Activated T-helper 17 cell treated with anti-CD3 and anti-CD28 coated beads, Interleukin-2, amount 50 U/mL, for 72 hours (primary cell): ENCODE measurements at regions not wholly inside any gene's neighbourhood (a gene's known extent, or its start where the extent isn't known, plus 50 kb on each side); places are given as distances from the start of the nearest gene placed in this dataset.

Source experiments
- ATAC-seq: fragments of 150-1000 bp; cut with Tn5 transposase; replicated peaks from 2 replicates; pipeline ENCODE4 v1.10.0; 2021; ENCODE audit warnings: mild to moderate bottlenecking, moderate library complexity
- H3K27ac Mint-ChIP-seq: one replicate; pipeline ENCODE4 v1.8.0; 2022; ENCODE audit warnings: mixed read lengths
- H3K27me3 Mint-ChIP-seq: one replicate; pipeline ENCODE4 v1.8.0; 2022; ENCODE audit warnings: mixed read lengths
- H3K36me3 Mint-ChIP-seq: one replicate; pipeline ENCODE4 v1.8.0; 2022; ENCODE audit warnings: low read depth, mild to moderate bottlenecking, mixed read lengths
- H3K4me1 Mint-ChIP-seq: one replicate; pipeline ENCODE4 v1.8.0; 2022; ENCODE audit warnings: mixed read lengths
- H3K4me3 Mint-ChIP-seq: one replicate; pipeline ENCODE4 v1.8.0; 2022; ENCODE audit warnings: mild to moderate bottlenecking, mixed read lengths
- H3K9me3 Mint-ChIP-seq: one replicate; pipeline ENCODE4 v1.8.0; 2022; ENCODE audit warnings: mixed read lengths

DNA sequence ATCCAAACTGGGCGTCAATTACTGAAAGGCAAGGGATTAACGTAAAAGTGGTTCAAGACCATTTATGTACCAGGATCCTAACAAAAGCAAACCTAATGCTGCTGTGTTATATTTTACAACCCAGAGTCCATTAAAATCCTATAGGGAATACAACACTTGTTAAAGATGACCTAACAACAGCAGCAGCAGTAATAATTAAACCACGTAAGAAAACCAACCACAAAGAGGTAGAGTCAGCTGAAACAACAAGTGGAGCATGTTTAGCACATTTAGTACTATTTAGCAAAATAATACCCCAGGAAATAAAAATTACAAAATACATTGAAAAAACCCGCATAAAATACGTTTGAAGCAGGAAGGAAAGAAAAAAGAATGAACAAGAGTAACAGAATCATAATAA lies 82.1 kb upstream of the AGBL1 start:
- Mint-ChIP-seq H3K27me3 (peaks cover 3% of the 10 kb centered on the region), H3K4me3 (no peak overlapping the region), H3K27ac (no peak overlapping the region), H3K9me3 (peaks cover 8% of the 10 kb centered on the region), H3K36me3 (no peaks in the 10 kb centered on the region), H3K4me1 (no peaks in the 10 kb centered on the region)
- no peak for ATAC-seq

DNA sequence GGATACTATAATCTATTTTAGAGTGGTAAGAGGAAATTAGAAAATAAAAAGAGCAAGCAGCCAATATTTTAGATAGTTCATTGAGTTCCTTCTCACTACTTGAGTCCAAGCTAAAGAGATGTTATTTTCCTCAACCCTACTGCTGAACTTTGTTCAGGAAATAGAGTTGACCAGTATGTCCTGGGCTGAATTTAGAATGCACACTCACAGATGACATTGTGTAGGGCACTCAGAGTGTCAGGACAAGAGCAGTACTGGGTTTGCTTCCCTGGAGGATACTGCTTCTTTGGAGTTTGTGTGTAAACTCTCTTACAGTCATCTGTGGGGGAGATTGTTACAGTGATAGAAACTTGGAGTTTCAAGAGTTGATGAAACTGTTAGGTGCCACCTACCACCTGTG lies 80.0 kb upstream of the AGBL1 start:
- Mint-ChIP-seq H3K36me3 (no peaks in the 10 kb centered on the region), H3K4me1 (no peaks in the 10 kb centered on the region), H3K4me3 (no peak overlapping the region), H3K27ac (no peak overlapping the region), H3K9me3 (peaks cover 6% of the 10 kb centered on the region), H3K27me3 (peaks cover 12% of the 10 kb centered on the region)
- ATAC-seq, result no peak

DNA sequence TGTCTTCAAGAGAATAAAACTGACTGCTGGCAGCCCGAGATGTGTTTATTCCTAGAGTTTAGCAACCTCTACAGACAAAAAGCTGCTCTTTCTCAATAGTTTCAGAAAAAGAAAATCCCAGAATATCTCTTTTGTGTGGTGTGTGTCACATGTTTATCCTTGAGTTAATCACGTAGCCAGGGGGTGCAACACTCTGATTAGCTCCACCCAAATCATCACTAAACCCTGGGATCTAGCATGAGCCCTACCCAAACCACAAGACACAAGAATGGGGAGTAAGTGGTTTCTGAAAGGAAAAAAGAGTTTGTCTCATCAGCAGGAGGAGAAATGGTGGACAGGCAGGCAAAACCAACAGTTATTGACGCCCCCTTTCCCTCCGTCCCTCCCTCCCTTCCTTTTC lies 78.5 kb upstream of the AGBL1 start:
- Mint-ChIP-seq H3K36me3 (no peaks in the 10 kb centered on the region), H3K27me3 (peaks cover 12% of the 10 kb centered on the region), H3K4me3 (no peak overlapping the region), H3K27ac (no peak overlapping the region), H3K9me3 (no peaks in the 10 kb centered on the region), H3K4me1 (no peaks in the 10 kb centered on the region)
- ATAC-seq, result no peak

DNA sequence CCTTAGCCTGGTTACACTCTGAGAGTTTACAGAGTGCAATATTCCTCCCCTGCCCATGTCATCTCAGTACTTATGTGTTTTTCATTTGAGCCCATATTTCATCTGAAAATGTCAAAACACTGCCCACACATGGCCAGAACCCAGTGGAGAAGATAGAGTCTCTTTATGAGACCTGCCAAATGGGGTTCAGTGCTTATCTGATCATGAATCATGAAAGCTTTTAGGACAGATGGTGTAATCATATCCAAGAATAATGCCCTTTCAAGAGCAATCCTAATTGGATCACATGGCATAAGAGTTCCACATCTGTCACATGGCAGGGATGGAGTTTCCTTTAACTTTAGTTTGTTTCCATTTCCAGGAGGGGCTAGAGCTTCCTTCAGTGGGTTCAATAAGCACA lies 77.2 kb upstream of the AGBL1 start:
- no peaks in the 10 kb centered on the region for H3K4me1 Mint-ChIP-seq
- no peaks in the 10 kb centered on the region for H3K9me3 Mint-ChIP-seq

DNA sequence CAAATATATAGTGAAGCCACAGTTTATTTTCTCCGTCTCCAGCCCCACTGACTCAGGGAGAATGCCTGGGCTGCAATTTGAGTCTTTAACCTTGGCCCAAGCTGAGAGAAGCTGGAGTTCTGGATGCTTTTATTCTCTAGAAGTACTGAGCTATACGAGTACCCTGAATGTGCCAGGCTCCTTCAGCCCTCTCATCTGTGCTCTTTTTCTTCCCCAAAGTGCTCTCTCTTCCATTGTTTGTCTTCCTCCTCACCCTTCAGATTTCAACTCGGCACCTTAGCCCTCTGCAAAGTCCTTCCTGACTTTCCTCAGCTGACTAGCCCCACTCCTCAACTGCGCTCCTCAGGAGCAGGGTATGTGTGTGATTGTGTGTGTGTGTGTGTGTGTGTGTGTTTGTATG lies 75.6 kb upstream of the AGBL1 start:
- no peak for ATAC-seq
- peaks cover 8% of the 10 kb centered on the region for H3K27me3 Mint-ChIP-seq
- H3K4me1 Mint-ChIP-seq, result no peaks in the 10 kb centered on the region
- H3K4me3 Mint-ChIP-seq, result no peak overlapping the region
- no peaks in the 10 kb centered on the region for H3K9me3 Mint-ChIP-seq
- H3K27ac Mint-ChIP-seq, result no peak overlapping the region
- no peaks in the 10 kb centered on the region for H3K36me3 Mint-ChIP-seq

More for the DNA sequence above, 77.2 kb upstream of the AGBL1 start:
- Mint-ChIP-seq H3K27ac (no peak overlapping the region), H3K27me3 (peaks cover 12% of the 10 kb centered on the region), H3K36me3 (no peaks in the 10 kb centered on the region), H3K4me3 (no peak overlapping the region)
- ATAC-seq, result no peak

DNA sequence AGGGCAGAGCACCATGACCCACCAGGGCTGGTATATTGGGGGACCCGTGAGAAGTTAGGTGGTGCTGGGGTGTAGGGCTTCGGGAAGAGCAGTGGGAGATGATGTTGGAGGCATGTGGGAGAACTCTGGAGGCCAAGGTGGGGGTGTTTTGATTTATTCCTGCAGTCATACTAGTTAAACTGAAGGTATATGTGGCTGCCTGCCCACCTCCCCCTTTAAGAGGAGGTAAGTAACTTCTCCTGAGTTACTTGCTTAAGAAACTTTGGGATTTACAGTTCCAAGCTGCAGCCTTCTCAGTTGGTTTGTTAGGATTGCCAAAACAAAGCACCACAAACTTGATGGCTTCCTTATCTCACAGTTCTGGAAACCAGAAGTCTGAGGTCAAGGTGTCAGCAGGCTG lies 73.1 kb upstream of the AGBL1 start:
- Mint-ChIP-seq H3K27ac (no peak overlapping the region), H3K27me3 (peaks cover 8% of the 10 kb centered on the region), H3K4me3 (no peak overlapping the region), H3K36me3 (no peaks in the 10 kb centered on the region), H3K4me1 (no peaks in the 10 kb centered on the region), H3K9me3 (no peaks in the 10 kb centered on the region)
- no peak for ATAC-seq

DNA sequence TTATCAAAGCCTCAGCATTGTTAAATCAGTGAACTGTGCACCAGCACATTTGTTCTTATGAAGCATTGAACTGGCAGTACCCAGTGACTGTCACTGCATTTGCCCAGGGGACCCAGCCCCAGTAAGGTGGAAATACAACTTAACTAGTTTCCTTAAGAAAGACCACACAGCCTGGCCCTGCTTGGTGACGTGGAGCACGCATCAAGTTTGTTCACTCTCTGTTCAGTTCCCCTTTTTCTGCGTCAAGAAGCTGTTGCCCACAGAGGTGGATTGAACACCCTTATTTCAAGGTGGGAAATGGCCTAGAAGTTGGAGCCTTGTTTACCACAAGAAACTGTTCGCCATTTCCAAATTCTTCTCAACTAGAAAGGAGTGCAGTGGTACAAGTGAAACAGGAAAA lies 69.9 kb upstream of the AGBL1 start:
- Mint-ChIP-seq H3K36me3 (no peaks in the 10 kb centered on the region), H3K27ac (no peak overlapping the region), H3K27me3 (no peaks in the 10 kb centered on the region), H3K9me3 (no peaks in the 10 kb centered on the region), H3K4me1 (no peaks in the 10 kb centered on the region), H3K4me3 (no peak overlapping the region)
- no peak for ATAC-seq

DNA sequence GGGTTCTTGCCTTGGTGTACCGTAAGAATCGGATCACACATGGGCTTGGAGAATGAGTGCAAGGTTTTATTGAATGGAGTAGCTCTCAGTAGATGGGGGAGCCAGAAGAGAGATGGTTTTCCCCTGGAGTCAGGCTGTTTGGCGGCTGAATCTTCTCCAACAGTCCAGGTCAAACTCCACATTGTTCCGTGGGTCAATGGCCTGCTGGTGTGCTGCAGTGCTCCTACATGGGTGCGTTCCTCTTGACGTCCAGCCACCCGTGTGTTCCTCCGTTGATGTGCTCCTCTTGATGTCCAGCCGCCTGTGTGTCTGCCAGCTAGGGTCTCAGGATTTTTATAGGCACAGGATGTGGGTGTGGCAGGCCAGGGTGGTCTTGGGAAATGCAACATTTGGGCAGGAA lies 69.3 kb upstream of the AGBL1 start:
- H3K9me3 Mint-ChIP-seq, result no peaks in the 10 kb centered on the region
- no peaks in the 10 kb centered on the region for H3K36me3 Mint-ChIP-seq
- H3K27me3 Mint-ChIP-seq, result no peaks in the 10 kb centered on the region
- H3K4me3 Mint-ChIP-seq, result no peak overlapping the region
- no peak overlapping the region for H3K27ac Mint-ChIP-seq
- no peaks in the 10 kb centered on the region for H3K4me1 Mint-ChIP-seq
- ATAC-seq, result no peak

DNA sequence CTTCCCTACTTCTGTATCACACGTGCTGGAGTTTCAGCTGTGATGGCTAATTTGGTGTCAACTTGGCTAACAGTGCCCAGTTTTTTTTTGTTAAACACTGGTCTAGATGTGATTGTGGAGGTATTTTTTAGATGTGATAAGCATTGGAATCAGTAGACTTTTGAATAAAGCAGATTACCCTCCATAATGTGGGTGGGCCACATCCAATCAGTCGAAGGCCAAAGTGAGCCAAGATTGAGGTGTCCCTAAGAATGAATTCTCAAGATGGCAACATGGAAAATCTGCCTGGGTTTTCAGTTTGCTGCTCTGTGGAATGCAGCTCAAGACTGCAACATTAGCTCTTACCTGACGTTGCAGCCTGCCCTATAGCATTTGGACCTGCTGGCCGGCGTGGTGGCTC lies 68.8 kb upstream of the AGBL1 start:
- Mint-ChIP-seq H3K4me1 (no peaks in the 10 kb centered on the region), H3K9me3 (no peaks in the 10 kb centered on the region), H3K27ac (no peak overlapping the region), H3K36me3 (no peaks in the 10 kb centered on the region), H3K27me3 (no peaks in the 10 kb centered on the region), H3K4me3 (no peak overlapping the region)
- no peak for ATAC-seq

DNA sequence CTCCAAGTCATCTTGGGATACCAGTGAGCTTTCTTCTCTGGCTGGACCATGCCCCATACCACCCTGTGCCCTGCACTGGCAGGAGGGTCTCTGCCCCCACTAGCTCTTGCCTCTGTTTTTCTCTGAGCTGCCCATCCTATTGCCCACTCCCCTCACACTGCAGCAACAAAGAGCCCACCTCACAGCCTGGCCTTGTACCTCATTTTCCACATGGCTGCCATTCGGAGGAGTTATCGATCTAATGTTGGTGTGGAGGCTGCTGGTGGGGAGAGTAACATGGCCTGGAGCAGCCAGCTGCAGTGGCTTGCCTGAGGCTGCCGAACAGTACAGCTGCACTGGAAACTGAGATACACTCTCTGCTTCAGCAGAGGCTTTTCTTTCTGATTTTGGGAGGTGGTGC lies 65.7 kb upstream of the AGBL1 start:
- no peak overlapping the region for H3K4me3 Mint-ChIP-seq
- no peak overlapping the region for H3K27ac Mint-ChIP-seq
- H3K36me3 Mint-ChIP-seq, result no peaks in the 10 kb centered on the region
- ATAC-seq, result no peak
- no peaks in the 10 kb centered on the region for H3K9me3 Mint-ChIP-seq
- no peaks in the 10 kb centered on the region for H3K27me3 Mint-ChIP-seq
- no peaks in the 10 kb centered on the region for H3K4me1 Mint-ChIP-seq

DNA sequence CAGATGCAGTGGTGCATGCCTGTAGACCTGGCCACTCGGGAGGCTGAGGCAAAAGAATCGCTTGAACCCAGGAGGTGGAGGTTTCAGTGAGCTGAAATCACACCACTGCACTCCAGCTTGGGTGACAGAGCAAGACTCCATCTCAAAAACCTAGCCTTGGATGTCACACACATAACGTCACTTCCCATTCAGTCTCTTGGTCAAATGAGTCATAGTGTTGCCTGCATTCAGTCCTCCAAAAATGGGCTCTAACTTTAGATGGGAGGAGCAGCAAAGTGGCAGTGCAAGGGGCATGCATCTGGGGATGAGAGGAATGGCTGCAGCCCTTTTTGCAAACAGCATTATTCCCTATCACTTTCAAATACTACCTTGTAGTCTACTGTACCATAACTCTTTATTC lies 62.9 kb upstream of the AGBL1 start:
- no peaks in the 10 kb centered on the region for H3K9me3 Mint-ChIP-seq
- peaks cover 5% of the 10 kb centered on the region for H3K27me3 Mint-ChIP-seq
- H3K36me3 Mint-ChIP-seq, result no peaks in the 10 kb centered on the region
- ATAC-seq, result no peak
- H3K4me1 Mint-ChIP-seq, result no peaks in the 10 kb centered on the region
- H3K4me3 Mint-ChIP-seq, result no peak overlapping the region
- H3K27ac Mint-ChIP-seq, result no peak overlapping the region

DNA sequence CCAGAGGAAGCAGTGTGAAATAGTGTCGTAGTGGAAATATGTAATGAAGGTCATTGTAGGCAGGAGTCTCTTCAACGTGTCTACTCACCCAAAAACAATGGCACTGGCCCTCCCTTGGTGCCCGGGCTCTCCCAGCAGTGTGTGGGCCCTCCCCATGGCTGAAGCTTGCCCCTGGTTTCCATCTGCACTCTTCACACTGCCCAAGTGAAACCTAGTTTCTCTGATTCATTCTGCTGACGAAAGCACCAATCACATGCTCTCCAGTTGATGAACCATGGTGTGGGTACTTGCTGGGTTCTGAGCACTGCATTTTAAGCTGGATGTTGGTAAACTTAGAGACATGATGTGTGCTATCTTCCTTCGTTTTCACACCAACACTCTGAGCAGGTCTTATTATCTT lies 61.0 kb upstream of the AGBL1 start:
- Mint-ChIP-seq H3K4me1 (no peaks in the 10 kb centered on the region), H3K27ac (no peak overlapping the region), H3K36me3 (no peaks in the 10 kb centered on the region), H3K27me3 (peaks cover 11% of the 10 kb centered on the region), H3K4me3 (no peak overlapping the region), H3K9me3 (no peaks in the 10 kb centered on the region)
- peak; percentile 50 for ATAC-seq

DNA sequence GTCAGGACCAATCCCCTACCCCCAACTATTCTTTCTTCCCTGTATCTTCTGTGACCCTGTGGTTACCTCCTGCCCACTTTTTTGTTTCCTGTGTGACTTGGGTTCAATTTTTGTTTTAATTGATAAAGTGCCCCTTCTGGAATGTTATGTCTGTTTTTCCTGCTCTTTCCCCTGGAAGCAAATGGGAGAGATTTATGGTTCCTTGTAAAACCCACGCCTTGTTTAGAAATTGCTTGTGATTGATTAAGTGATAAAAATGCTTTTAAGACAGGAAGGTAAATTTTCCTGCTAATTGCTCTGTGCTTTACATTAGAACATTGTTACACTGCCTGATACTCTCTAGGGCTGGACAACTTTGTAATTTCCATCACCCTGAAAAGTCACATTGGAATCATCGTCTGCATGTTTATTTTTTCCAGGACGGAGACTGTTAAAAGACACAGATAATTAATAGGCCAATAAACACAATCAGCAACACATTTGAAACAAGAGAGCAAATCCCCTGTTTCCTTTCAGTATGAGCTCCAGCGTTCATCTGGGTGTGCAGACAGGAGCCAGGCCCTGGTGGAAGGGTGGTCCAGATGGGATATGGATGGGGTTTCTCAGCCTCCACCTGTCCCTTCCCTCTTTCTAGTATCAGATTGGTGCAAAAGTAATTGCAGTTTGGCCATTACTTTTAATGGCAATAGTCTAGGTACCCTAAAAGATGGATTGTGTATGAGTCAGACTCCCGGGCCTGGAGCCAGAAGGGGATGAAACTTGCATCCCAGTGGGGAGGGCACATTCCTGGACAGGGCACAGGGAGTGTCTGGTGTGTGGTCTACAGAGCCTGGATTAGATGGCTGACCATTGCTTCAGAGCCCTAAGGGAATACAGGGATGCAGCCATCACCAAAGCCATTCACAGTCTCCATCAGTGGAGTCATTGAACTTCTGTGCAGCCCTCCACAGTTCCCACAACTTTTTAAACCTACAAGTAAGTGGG lies 58.1 kb upstream of the AGBL1 start:
- Mint-ChIP-seq H3K4me1 (no peaks in the 10 kb centered on the region), H3K9me3 (no peaks in the 10 kb centered on the region), H3K27me3 (peaks cover 11% of the 10 kb centered on the region), H3K36me3 (no peaks in the 10 kb centered on the region), H3K27ac (no peak overlapping the region), H3K4me3 (no peak overlapping the region)
- no peak for ATAC-seq

DNA sequence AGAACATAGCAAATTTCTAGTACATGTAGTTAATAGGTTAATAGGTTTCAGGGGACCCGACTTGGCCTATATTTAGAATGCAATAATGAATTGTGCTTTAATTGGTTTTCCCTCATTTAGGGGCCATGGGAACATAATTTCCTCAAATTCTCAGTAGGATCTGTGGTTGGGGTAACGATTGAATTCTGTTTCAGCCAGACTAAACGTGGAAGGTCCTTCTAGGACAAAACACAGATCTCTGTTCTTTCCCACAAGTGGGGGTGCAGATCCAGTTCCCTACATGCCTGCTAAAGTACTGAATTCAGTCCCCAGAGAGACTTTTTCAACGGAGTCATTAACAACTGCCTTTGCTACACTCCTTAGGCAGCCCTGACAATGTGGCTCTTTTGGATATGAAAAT lies 50.7 kb upstream of the AGBL1 start:
- H3K36me3 Mint-ChIP-seq, result no peaks in the 10 kb centered on the region
- H3K4me3 Mint-ChIP-seq, result no peak overlapping the region
- H3K27me3 Mint-ChIP-seq, result peaks cover 6% of the 10 kb centered on the region
- H3K27ac Mint-ChIP-seq, result no peak overlapping the region
- ATAC-seq, result no peak
- H3K9me3 Mint-ChIP-seq, result no peaks in the 10 kb centered on the region
- no peaks in the 10 kb centered on the region for H3K4me1 Mint-ChIP-seq
